GM19328 (cell line): ENCODE measurements at regions not wholly inside any gene's neighbourhood (a gene's known extent, or its start where the extent isn't known, plus 50 kb on each side); places are given as distances from the start of the nearest gene placed in this dataset.
"Not testable (repeated sequence)": the region's sequence is repeated elsewhere in the genome, so short reads cannot be mapped to it uniquely, and the experiment has no call there.

Experiments
- ATAC-seq: cut with Tn5 transposase; IDR thresholded peaks from one replicate; pipeline ENCODE4 v1.9.1; 2021; ENCODE audit warnings: mild to moderate bottlenecking, moderate library complexity; ENCODE audit not compliant: unreplicated experiment

- ATAC-seq: no peak
Observed at GRCh38 chr2:167756446-167756845, 490.9 kb downstream of the STK39 start.

- no peak for ATAC-seq
Observed at GRCh38 chr2:167753142-167753541, 494.3 kb downstream of the STK39 start.

GRCh38 chr2:167752734-167753133 lies 494.7 kb downstream of the STK39 start:
- ATAC-seq: no peak

GRCh38 chr2:167750675-167751074 lies 496.7 kb downstream of the STK39 start:
- no peak for ATAC-seq

GRCh38 chr2:167749660-167750059 lies 497.7 kb downstream of the STK39 start:
- no peak for ATAC-seq

GRCh38 chr2:167749016-167749415 lies 498.4 kb downstream of the STK39 start:
- ATAC-seq: no peak

GRCh38 chr2:167748536-167748935 lies 498.9 kb downstream of the STK39 start:
- no peak for ATAC-seq

- no peak for ATAC-seq
Observed at GRCh38 chr2:167745667-167746066, 501.7 kb downstream of the STK39 start.

GRCh38 chr2:167739921-167740320 lies 507.5 kb downstream of the STK39 start:
- not testable (repeated sequence) for ATAC-seq

- no peak for ATAC-seq
Observed at GRCh38 chr2:167733747-167734146, 513.6 kb downstream of the STK39 start.

- no peak for ATAC-seq
Observed at GRCh38 chr2:167732326-167732725, 515.1 kb downstream of the STK39 start.

- ATAC-seq: no peak
Observed at GRCh38 chr2:167729911-167730310, 517.5 kb downstream of the STK39 start.

GRCh38 chr2:167726788-167727187 lies 520.6 kb downstream of the STK39 start:
- no peak for ATAC-seq

- no peak for ATAC-seq
Observed at GRCh38 chr2:167721593-167721992, 525.8 kb downstream of the STK39 start.

- no peak for ATAC-seq
Observed at GRCh38 chr2:167719410-167719809, 528.0 kb downstream of the STK39 start.

GRCh38 chr2:167718560-167718959 lies 528.8 kb downstream of the STK39 start:
- no peak for ATAC-seq

- no peak for ATAC-seq
Observed at GRCh38 chr2:167715932-167716331, 531.5 kb downstream of the STK39 start.

GRCh38 chr2:167715498-167715897 lies 531.9 kb downstream of the STK39 start:
- ATAC-seq: not testable (repeated sequence)

- no peak for ATAC-seq
Observed at GRCh38 chr2:167712275-167712674, 535.1 kb downstream of the STK39 start.

- ATAC-seq: no peak
Observed at GRCh38 chr2:167708998-167709397, 538.4 kb downstream of the STK39 start.

GRCh38 chr2:167706800-167707199 lies 540.6 kb downstream of the STK39 start:
- ATAC-seq: no peak

GRCh38 chr2:167703441-167703840 lies 544.0 kb downstream of the STK39 start:
- ATAC-seq: no peak

- no peak for ATAC-seq
Observed at GRCh38 chr2:167702227-167702626, 545.2 kb downstream of the STK39 start.

GRCh38 chr2:167701651-167702050 lies 545.7 kb downstream of the STK39 start:
- ATAC-seq: no peak
